ENCODE measurements at regions not wholly inside any gene's neighbourhood (a gene's known extent, or its start where the extent isn't known, plus 50 kb on each side); places are given as distances from the start of the nearest gene placed in this dataset.

DNA sequence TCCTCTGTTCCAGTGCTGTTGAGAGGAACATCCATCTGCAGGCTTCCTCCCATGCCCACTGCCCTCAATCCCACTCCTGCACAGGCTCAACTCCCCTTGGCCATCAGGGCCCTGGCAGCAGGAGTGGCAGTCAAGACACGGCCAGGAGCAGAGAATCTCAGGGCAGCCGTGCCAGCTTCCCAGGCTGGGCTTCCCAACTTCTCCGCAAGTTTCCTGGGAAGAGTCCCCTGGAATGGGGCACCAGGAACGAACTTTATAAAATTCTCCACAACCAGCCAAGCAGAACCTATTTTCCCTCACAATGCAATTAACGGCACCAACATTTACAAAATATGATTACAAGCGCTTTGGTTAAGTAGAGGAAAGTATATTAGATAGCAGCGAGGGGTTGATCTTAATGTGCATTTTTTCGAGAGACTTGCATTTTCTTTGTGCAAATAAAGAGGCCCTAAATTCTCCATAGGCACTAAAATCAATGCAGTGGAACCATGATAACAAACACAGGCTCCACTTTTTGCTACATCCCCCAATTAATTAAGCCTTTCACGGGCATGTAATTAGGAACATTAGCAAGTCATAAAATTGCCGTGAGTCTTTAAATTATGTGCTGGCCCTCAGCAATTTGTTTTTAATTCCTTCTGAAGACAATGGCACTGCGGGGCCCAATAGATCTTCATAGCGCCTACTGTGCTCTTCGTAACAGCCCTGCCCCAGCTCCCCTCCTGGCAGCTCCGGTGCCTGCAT is 99.9 kb upstream of the LHX1 start:
- H3K9ac ChIP-seq (ENCODE audit: low read length in 3 of 3): no peak overlapping the region
- no peaks in the 10 kb centered on the region for H3K27me3 ChIP-seq (ENCODE audit: control insufficient read depth, insufficient read depth, low read length)
- H3K36me3 ChIP-seq (ENCODE audit: control insufficient read depth in 2 of 3, insufficient read depth in 3 of 3, low read length in 3 of 3): no peaks in the 10 kb centered on the region
- no peak overlapping the region for H3K4me3 ChIP-seq (ENCODE audit: low read length in 3 of 3)
- peaks cover 0 to 3% (median 0%) of the 10 kb centered on the region in 3 donors for H3K4me1 ChIP-seq (ENCODE audit: control insufficient read depth in 2 of 3, insufficient read depth in 2 of 3, low read depth in 1 of 3, low read length in 3 of 3)
- intact Hi-C loops (cut with DNase I): no loop called here
- TF ChIP-seq, protein P1, sequence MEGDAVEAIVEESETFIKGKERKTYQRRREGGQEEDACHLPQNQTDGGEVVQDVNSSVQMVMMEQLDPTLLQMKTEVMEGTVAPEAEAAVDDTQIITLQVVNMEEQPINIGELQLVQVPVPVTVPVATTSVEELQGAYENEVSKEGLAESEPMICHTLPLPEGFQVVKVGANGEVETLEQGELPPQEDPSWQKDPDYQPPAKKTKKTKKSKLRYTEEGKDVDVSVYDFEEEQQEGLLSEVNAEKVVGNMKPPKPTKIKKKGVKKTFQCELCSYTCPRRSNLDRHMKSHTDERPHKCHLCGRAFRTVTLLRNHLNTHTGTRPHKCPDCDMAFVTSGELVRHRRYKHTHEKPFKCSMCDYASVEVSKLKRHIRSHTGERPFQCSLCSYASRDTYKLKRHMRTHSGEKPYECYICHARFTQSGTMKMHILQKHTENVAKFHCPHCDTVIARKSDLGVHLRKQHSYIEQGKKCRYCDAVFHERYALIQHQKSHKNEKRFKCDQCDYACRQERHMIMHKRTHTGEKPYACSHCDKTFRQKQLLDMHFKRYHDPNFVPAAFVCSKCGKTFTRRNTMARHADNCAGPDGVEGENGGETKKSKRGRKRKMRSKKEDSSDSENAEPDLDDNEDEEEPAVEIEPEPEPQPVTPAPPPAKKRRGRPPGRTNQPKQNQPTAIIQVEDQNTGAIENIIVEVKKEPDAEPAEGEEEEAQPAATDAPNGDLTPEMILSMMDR (IDR thresholded peaks at IDR 0.05; ENCODE audit: borderline replicate concordance, extremely low read depth, insufficient read depth): no peak
- FAIRE-seq (no peak), DNase-seq (peak in 3 of 5 donors; percentile 54 to 84 (median 73))
- H3K9me3 ChIP-seq (ENCODE audit: control insufficient read depth in 2 of 3, insufficient read depth in 1 of 3, low read length in 3 of 3): no peaks in the 10 kb centered on the region
- H3K27ac ChIP-seq (ENCODE audit: low read depth in 2 of 2, low read length in 2 of 2): no peak overlapping the region

GRCh38 chr17:36837939-36838272 is 99.4 kb upstream of the LHX1 start:
- Histone ChIP-seq H3K36me3 (ENCODE audit: control insufficient read depth in 2 of 3, insufficient read depth in 3 of 3, low read length in 3 of 3) (no peaks in the 10 kb centered on the region), H3K9ac (ENCODE audit: low read length in 3 of 3) (no peak overlapping the region), H3K27me3 (ENCODE audit: control insufficient read depth, insufficient read depth, low read length) (no peaks in the 10 kb centered on the region), H3K4me3 (ENCODE audit: low read length in 3 of 3) (no peak overlapping the region), H3K4me1 (ENCODE audit: control insufficient read depth in 2 of 3, insufficient read depth in 2 of 3, low read depth in 1 of 3, low read length in 3 of 3) (peaks cover 0 to 3% (median 0%) of the 10 kb centered on the region in 3 donors), H3K27ac (ENCODE audit: low read depth in 2 of 2, low read length in 2 of 2) (no peak overlapping the region), H3K9me3 (ENCODE audit: control insufficient read depth in 2 of 3, insufficient read depth in 1 of 3, low read length in 3 of 3) (no peaks in the 10 kb centered on the region)
- FAIRE-seq: no peak
- DNase-seq: no peak
- intact Hi-C loops (cut with DNase I): no loop called here
- TF ChIP-seq, protein P1 (IDR thresholded peaks at IDR 0.05; ENCODE audit: borderline replicate concordance, extremely low read depth, insufficient read depth): no peak

GRCh38 chr17:36839256-36839655 is 98.0 kb upstream of the LHX1 start:
- Histone ChIP-seq H3K36me3 (ENCODE audit: control insufficient read depth in 2 of 3, insufficient read depth in 3 of 3, low read length in 3 of 3) (no peaks in the 10 kb centered on the region), H3K9me3 (ENCODE audit: control insufficient read depth in 2 of 3, insufficient read depth in 1 of 3, low read length in 3 of 3) (no peaks in the 10 kb centered on the region), H3K27me3 (ENCODE audit: control insufficient read depth, insufficient read depth, low read length) (no peaks in the 10 kb centered on the region), H3K27ac (ENCODE audit: low read depth in 2 of 2, low read length in 2 of 2) (no peak overlapping the region), H3K4me1 (ENCODE audit: control insufficient read depth in 2 of 3, insufficient read depth in 2 of 3, low read depth in 1 of 3, low read length in 3 of 3) (peaks cover 0 to 3% (median 0%) of the 10 kb centered on the region in 3 donors), H3K4me3 (ENCODE audit: low read length in 3 of 3) (no peak overlapping the region), H3K9ac (ENCODE audit: low read length in 3 of 3) (no peak overlapping the region)
- DNase-seq: no peak
- TF ChIP-seq, protein P1 (IDR thresholded peaks at IDR 0.05; ENCODE audit: borderline replicate concordance, extremely low read depth, insufficient read depth): no peak
- intact Hi-C loops (cut with DNase I): no loop called here
- no peak for FAIRE-seq

GRCh38 chr17:36840796-36841195 is 96.5 kb upstream of the LHX1 start:
- no peak overlapping the region for H3K27ac ChIP-seq (ENCODE audit: low read depth in 2 of 2, low read length in 2 of 2)
- intact Hi-C loops (cut with DNase I): no loop called here
- TF ChIP-seq, protein P1 (IDR thresholded peaks at IDR 0.05; ENCODE audit: borderline replicate concordance, extremely low read depth, insufficient read depth): no peak
- H3K4me3 ChIP-seq (ENCODE audit: low read length in 3 of 3): no peak overlapping the region
- H3K9me3 ChIP-seq (ENCODE audit: control insufficient read depth in 2 of 3, insufficient read depth in 1 of 3, low read length in 3 of 3): no peaks in the 10 kb centered on the region
- H3K9ac ChIP-seq (ENCODE audit: low read length in 3 of 3): no peak overlapping the region
- peaks cover 0 to 3% (median 0%) of the 10 kb centered on the region in 3 donors for H3K4me1 ChIP-seq (ENCODE audit: control insufficient read depth in 2 of 3, insufficient read depth in 2 of 3, low read depth in 1 of 3, low read length in 3 of 3)
- no peaks in the 10 kb centered on the region for H3K27me3 ChIP-seq (ENCODE audit: control insufficient read depth, insufficient read depth, low read length)
- FAIRE-seq (no peak), DNase-seq (no peak)
- no peaks in the 10 kb centered on the region for H3K36me3 ChIP-seq (ENCODE audit: control insufficient read depth in 2 of 3, insufficient read depth in 3 of 3, low read length in 3 of 3)

Measured in kidney (tissue), 13 donors.